Activated naive CD4-positive, alpha-beta T cell treated with anti-CD3 and anti-CD28 coated beads, Interleukin-2, amount 10 ng/mL, durations not matched to agents 7 days and 5 days (primary cell): ENCODE measurements at regions not wholly inside any gene's neighbourhood (a gene's known extent, or its start where the extent isn't known, plus 50 kb on each side); places are given as distances from the start of the nearest gene placed in this dataset.

ENCODE experiments used
- CTCF ChIA-PET: fragments of 350-600 bp; sonication (Branson Sonifier 250); formaldehyde crosslinking; loops from one replicate; lab custom pipeline; 2021; ENCODE audit warnings: antibody characterized with exemption; lab: Charles Lee
- DNase-seq: peaks from one replicate; pipeline ENCODE4 v3.0.0-alpha.2; 2020
- H3K27ac Mint-ChIP-seq: one replicate; pipeline ENCODE4 v1.8.0; 2021; ENCODE audit warnings: mild to moderate bottlenecking, moderate library complexity, mixed read lengths
- H3K27me3 Mint-ChIP-seq: one replicate; pipeline ENCODE4 v1.8.0; 2021; ENCODE audit warnings: mild to moderate bottlenecking, mixed read lengths
- H3K36me3 Mint-ChIP-seq: one replicate; pipeline ENCODE4 v1.8.0; 2021; ENCODE audit warnings: mixed read lengths
- H3K4me1 Mint-ChIP-seq: one replicate; pipeline ENCODE4 v1.8.0; 2021; ENCODE audit warnings: mixed read lengths
- H3K4me3 Mint-ChIP-seq: one replicate; pipeline ENCODE4 v1.8.0; 2021; ENCODE audit warnings: mild to moderate bottlenecking, moderate library complexity, mixed read lengths
- H3K9me3 Mint-ChIP-seq: one replicate; pipeline ENCODE4 v1.8.0; 2021; ENCODE audit warnings: mixed read lengths

DNA sequence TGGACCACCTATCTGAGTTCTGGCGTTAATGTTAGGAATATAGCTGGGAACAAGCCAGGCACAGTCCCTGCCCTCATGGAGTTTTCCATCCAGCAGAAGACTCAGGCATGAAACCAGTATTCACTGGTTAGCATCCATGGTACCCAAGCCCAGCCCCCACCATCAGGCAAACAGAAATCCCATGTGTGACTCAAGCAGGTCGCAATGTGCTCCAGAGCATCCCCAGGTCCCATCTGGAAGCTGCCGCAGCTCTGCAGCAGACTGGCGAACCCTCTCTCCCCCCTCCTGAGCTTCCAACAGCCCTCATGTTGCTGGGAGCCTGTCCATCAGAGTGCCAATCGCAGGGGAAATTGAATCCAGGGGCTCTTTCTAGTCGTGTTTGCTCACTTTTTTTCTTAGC, 174.2 kb downstream of the RRAGC start:
- Mint-ChIP-seq H3K27me3 (peaks cover 13% of the 10 kb centered on the region), H3K9me3 (no peaks in the 10 kb centered on the region), H3K27ac (no peak overlapping the region), H3K4me1 (no peaks in the 10 kb centered on the region), H3K36me3 (no peaks in the 10 kb centered on the region), H3K4me3 (no peak overlapping the region)
- CTCF ChIA-PET = interaction anchor here (0.7 kb wide), 1 partner anchor 134 kb away, joined by 3 read pairs; no protein-coding TSS in a partner anchor
- no peak for DNase-seq

DNA sequence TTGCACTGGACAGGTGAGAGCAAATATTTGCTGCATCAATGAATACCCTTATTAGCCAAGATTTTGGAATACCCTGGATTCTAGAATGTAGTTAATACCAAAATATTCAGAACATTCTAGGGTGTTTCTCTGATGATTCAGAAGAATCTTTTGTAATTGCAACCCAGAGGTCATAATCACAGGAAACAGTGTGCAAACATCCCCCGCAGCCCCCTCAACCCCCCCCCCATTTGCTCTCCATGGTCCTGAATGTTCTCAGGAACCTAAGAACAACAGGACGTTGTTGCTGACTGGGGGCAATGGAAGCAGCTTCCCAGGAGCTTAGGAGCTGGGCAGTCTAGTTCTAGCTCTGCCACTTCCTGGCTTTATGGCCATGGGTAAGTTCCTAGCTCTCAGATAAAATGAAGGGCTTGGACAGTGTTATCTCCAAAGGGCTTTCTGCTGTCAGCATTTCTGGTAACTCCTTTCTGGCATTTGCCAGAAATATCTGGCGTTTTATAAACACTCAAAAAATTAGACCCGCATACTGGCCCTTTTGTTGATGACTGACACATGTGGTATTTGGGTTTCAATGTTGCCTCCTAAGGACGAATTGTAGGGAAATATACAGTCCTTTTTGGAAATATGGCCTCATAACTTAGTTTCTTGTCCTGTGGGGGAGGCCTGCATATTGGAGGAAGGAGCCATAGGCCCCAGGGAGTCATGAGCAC, 178.6 kb downstream of the RRAGC start:
- no peak overlapping the region for H3K27ac Mint-ChIP-seq
- no peak for DNase-seq
- H3K36me3 Mint-ChIP-seq = no peaks in the 10 kb centered on the region
- no peak overlapping the region for H3K4me3 Mint-ChIP-seq
- H3K27me3 Mint-ChIP-seq = peaks cover 10% of the 10 kb centered on the region
- no peaks in the 10 kb centered on the region for H3K4me1 Mint-ChIP-seq
- CTCF ChIA-PET = no interaction called here
- H3K9me3 Mint-ChIP-seq = no peaks in the 10 kb centered on the region

GRCh38 chr1:38677756-38678155, 181.8 kb downstream of the RRAGC start:
- Mint-ChIP-seq H3K4me3 (no peak overlapping the region), H3K36me3 (no peaks in the 10 kb centered on the region), H3K27me3 (peaks cover 4% of the 10 kb centered on the region), H3K27ac (no peak overlapping the region), H3K9me3 (no peaks in the 10 kb centered on the region), H3K4me1 (no peaks in the 10 kb centered on the region)
- no peak for DNase-seq
- CTCF ChIA-PET = no interaction called here

GRCh38 chr1:38677311-38677710, 182.3 kb downstream of the RRAGC start:
- Mint-ChIP-seq H3K36me3 (no peaks in the 10 kb centered on the region), H3K4me1 (no peaks in the 10 kb centered on the region), H3K9me3 (no peaks in the 10 kb centered on the region), H3K27ac (no peak overlapping the region), H3K4me3 (no peak overlapping the region), H3K27me3 (peaks cover 4% of the 10 kb centered on the region)
- CTCF ChIA-PET = no interaction called here
- no peak for DNase-seq

DNA sequence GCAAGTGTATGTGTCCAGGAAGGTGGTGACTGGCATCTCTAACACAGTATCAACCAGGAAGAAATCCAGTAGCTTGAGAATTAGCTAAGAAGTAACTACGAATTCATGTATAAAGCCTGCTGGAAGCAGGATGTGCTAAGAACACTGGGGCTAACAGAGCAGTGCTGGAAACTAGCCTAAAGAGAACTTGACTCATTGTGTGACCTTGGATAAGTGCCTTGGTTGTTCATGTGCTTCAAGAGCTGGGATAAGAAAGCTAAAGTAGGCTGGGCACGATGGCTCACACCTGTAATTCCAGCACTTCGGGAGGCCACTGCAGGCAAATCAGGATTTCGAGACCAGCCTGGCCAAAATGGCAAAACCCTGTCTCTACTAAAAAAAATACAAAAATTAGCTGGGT, 186.9 kb downstream of the RRAGC start:
- Mint-ChIP-seq H3K27me3 (peaks cover 13% of the 10 kb centered on the region), H3K4me1 (no peaks in the 10 kb centered on the region), H3K36me3 (no peaks in the 10 kb centered on the region), H3K4me3 (no peak overlapping the region), H3K9me3 (no peaks in the 10 kb centered on the region), H3K27ac (no peak overlapping the region)
- CTCF ChIA-PET = no interaction called here
- no peak for DNase-seq

DNA sequence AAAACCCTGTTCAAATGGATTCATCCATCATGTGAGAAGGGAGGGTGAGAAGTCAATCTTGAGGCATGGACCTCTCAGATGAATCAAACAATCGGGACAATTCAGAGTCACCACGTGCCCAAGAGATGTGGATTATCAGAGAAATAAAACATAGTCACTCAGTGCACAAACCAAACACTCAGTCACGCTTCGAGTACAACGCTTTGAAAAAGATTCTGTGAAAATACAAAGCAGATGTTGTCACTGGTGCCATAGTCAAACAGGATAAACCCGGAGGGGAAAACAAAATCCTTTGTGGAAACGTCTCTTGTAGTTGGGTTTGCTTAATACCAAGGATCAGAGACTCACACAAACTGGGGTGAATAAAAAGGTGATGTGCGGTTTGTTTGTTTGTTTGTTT, 188.4 kb downstream of the RRAGC start:
- peaks cover 14% of the 10 kb centered on the region for H3K27me3 Mint-ChIP-seq
- no peaks in the 10 kb centered on the region for H3K36me3 Mint-ChIP-seq

DNA sequence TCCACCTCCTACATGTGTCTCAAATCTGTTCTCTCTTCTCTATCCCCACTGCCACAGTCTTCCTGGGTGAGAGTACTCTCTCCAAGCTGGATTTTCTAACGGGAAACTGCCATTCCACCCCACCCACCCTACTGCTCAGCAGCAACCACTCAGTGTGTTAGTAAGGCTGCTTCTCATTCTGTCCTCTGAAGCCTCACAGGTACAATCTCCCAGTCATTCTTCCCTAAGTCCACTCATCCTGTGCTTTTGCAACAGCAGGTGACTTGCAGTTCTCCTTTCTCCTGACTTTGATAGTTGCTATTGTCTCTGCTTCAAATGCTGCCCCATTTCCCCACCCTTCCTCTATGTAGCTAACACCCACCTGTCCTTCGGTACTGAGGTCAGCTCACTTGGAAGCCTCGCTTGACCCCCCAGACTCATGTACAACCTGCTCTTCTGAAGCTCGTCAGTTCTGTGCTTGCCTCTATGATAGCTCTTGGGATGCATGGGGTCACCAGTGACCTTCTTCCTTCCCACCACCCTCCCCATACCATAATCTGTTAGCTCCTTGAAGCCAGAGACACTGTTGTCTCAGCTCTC, 188.9 kb downstream of the RRAGC start:
- H3K4me1 Mint-ChIP-seq = no peaks in the 10 kb centered on the region
- H3K27me3 Mint-ChIP-seq = peaks cover 14% of the 10 kb centered on the region
- H3K27ac Mint-ChIP-seq = no peak overlapping the region
- CTCF ChIA-PET = no interaction called here
- H3K9me3 Mint-ChIP-seq = no peaks in the 10 kb centered on the region
- H3K4me3 Mint-ChIP-seq = no peak overlapping the region
- DNase-seq = no peak
- no peaks in the 10 kb centered on the region for H3K36me3 Mint-ChIP-seq

More for the DNA sequence above, 188.4 kb downstream of the RRAGC start:
- DNase-seq = no peak
- H3K27ac Mint-ChIP-seq = no peak overlapping the region
- CTCF ChIA-PET = no interaction called here
- no peaks in the 10 kb centered on the region for H3K4me1 Mint-ChIP-seq
- no peaks in the 10 kb centered on the region for H3K9me3 Mint-ChIP-seq
- H3K4me3 Mint-ChIP-seq = no peak overlapping the region

DNA sequence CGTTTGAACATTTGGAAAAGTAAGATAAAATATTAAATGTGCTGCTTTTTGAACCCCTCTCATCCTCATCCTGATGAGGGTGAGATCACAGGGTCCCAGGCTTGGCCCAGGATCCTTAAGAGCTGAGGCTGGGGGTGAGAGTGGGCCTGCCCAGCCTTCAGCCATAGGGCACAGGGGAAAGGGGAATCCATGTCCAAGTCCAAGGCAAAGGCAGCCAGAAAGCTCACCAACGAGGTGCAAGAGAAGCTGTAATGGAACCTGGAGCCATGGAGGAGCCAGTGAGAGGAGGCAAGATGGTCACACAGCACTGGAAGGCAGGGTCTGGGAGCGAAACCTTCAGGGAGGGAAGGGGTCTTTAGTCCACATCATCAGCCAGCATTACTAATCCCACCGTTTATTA, 191.9 kb downstream of the RRAGC start:
- no peak for DNase-seq

GRCh38 chr1:38662126-38662525, 197.4 kb downstream of the RRAGC start:
- no peaks in the 10 kb centered on the region for H3K36me3 Mint-ChIP-seq
- CTCF ChIA-PET = no interaction called here
- peaks cover 34% of the 10 kb centered on the region for H3K27me3 Mint-ChIP-seq
- H3K9me3 Mint-ChIP-seq = no peaks in the 10 kb centered on the region
- no peak overlapping the region for H3K4me3 Mint-ChIP-seq
- H3K4me1 Mint-ChIP-seq = no peaks in the 10 kb centered on the region
- H3K27ac Mint-ChIP-seq = peak overlapping the region; percentile 16
- DNase-seq = no peak

More for the DNA sequence above, 191.9 kb downstream of the RRAGC start:
- H3K4me3 Mint-ChIP-seq = no peak overlapping the region
- peak overlapping the region; percentile 9 for H3K27ac Mint-ChIP-seq
- no peaks in the 10 kb centered on the region for H3K4me1 Mint-ChIP-seq
- no peaks in the 10 kb centered on the region for H3K9me3 Mint-ChIP-seq
- CTCF ChIA-PET = no interaction called here
- H3K36me3 Mint-ChIP-seq = no peaks in the 10 kb centered on the region
- peaks cover 32% of the 10 kb centered on the region for H3K27me3 Mint-ChIP-seq

DNA sequence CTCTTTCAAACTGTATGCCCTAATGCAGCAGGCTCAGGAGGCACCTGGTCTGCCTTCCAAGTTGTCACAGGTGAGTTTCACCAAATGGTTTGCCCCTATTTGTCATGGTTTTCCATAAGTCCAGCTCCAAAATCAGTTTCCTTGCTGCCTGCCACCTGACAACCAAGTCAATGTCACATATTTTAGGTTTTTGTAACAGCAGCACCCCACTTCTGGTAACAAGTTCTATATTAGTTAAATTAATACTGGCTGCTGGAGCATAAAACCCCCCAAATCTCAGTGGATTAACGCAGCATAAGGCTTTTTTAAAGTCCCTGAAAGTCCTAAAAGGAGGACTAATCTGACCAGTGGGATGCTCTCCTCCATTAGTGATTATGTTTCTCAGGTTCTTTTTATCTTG, 200.7 kb downstream of the RRAGC start:
- Mint-ChIP-seq H3K36me3 (no peaks in the 10 kb centered on the region), H3K9me3 (no peaks in the 10 kb centered on the region), H3K4me1 (no peaks in the 10 kb centered on the region), H3K27me3 (peaks cover 45% of the 10 kb centered on the region), H3K27ac (no peak overlapping the region), H3K4me3 (no peak overlapping the region)
- CTCF ChIA-PET = no interaction called here
- DNase-seq = no peak

DNA sequence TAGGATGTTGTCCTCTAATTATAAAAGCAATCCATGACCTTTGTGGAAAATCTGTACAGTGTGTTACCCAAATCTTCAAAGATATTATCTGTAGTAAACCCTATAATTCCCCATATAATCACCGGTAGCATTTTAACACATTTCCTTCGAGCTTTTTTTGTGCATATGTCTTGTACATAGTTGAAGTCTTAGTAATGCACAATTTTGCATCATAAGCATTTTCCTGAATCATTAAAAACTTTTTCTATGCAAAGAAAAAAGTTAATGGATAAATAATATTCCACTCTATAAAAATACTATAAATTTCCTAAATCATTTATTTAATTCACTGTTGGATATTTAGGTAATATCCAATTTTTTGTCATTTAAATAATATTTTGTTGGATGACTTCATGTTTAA, 201.7 kb downstream of the RRAGC start:
- CTCF ChIA-PET = no interaction called here
- Mint-ChIP-seq H3K36me3 (no peaks in the 10 kb centered on the region), H3K9me3 (no peaks in the 10 kb centered on the region), H3K27ac (no peak overlapping the region), H3K4me3 (no peak overlapping the region), H3K4me1 (no peaks in the 10 kb centered on the region), H3K27me3 (peaks cover 39% of the 10 kb centered on the region)
- DNase-seq = no peak

- CTCF ChIA-PET = no interaction called here
- H3K27ac Mint-ChIP-seq = no peak overlapping the region
- no peaks in the 10 kb centered on the region for H3K4me1 Mint-ChIP-seq
- peaks cover 39% of the 10 kb centered on the region for H3K27me3 Mint-ChIP-seq
- no peak overlapping the region for H3K4me3 Mint-ChIP-seq
- no peaks in the 10 kb centered on the region for H3K36me3 Mint-ChIP-seq
- no peaks in the 10 kb centered on the region for H3K9me3 Mint-ChIP-seq
- no peak for DNase-seq
These were observed 202.2 kb downstream of the RRAGC start for GRCh38 chr1:38657207-38657840.

GRCh38 chr1:38656726-38657125, 202.8 kb downstream of the RRAGC start:
- Mint-ChIP-seq H3K36me3 (no peaks in the 10 kb centered on the region), H3K27ac (no peak overlapping the region), H3K27me3 (peaks cover 36% of the 10 kb centered on the region), H3K9me3 (no peaks in the 10 kb centered on the region), H3K4me1 (no peaks in the 10 kb centered on the region), H3K4me3 (no peak overlapping the region)
- no peak for DNase-seq
- CTCF ChIA-PET = no interaction called here

DNA sequence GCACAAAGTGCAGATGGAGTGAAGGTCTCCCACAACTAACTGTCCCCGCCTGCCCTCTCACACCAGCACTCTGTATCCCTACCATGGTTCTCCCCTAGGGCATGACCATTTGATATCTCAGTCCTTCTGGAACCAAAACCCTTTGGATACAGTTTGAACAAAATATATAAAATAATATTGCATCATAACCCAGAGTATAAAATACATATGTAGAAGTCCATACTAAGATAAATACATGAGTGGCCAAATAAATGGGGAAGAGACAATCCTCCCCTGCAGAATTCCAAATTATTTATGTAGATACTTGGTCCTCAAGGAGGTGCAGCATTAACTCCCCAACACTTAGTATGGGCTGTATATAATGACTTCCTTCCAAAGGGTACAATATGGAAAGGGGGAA, 207.4 kb downstream of the RRAGC start:
- no peaks in the 10 kb centered on the region for H3K9me3 Mint-ChIP-seq
- CTCF ChIA-PET = no interaction called here
- H3K36me3 Mint-ChIP-seq = no peaks in the 10 kb centered on the region
- no peak overlapping the region for H3K4me3 Mint-ChIP-seq
- no peak for DNase-seq
- no peak overlapping the region for H3K27ac Mint-ChIP-seq
- peaks cover 31% of the 10 kb centered on the region for H3K27me3 Mint-ChIP-seq
- H3K4me1 Mint-ChIP-seq = no peaks in the 10 kb centered on the region

DNA sequence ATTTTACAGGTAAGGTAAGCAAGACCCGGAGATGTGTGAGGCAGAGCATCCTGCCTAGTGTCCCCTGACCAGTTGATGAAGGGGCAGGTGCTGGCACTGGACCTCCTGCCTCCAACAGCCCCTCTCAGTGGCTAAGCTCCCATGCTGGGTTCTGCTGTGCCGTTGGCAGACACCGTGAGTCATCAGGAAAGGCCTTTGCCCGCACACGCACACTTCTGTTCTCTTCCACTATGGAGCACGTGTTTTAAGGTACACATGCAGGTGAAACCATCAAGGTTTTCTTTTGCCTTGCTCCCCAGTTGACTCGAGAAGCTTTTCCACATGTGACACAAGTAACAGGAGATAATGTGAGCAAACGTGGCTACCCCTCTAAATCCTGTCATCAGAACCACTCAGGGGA, 207.9 kb downstream of the RRAGC start:
- no peak overlapping the region for H3K27ac Mint-ChIP-seq
- CTCF ChIA-PET = no interaction called here

More for the DNA sequence above, 207.9 kb downstream of the RRAGC start:
- Mint-ChIP-seq H3K4me1 (no peaks in the 10 kb centered on the region), H3K36me3 (no peaks in the 10 kb centered on the region), H3K9me3 (no peaks in the 10 kb centered on the region), H3K4me3 (no peak overlapping the region), H3K27me3 (peaks cover 26% of the 10 kb centered on the region)
- no peak for DNase-seq
